ENCODE measurements at regions not wholly inside any gene's neighbourhood (a gene's known extent, or its start where the extent isn't known, plus 50 kb on each side); places are given as distances from the start of the nearest gene placed in this dataset.

DNA sequence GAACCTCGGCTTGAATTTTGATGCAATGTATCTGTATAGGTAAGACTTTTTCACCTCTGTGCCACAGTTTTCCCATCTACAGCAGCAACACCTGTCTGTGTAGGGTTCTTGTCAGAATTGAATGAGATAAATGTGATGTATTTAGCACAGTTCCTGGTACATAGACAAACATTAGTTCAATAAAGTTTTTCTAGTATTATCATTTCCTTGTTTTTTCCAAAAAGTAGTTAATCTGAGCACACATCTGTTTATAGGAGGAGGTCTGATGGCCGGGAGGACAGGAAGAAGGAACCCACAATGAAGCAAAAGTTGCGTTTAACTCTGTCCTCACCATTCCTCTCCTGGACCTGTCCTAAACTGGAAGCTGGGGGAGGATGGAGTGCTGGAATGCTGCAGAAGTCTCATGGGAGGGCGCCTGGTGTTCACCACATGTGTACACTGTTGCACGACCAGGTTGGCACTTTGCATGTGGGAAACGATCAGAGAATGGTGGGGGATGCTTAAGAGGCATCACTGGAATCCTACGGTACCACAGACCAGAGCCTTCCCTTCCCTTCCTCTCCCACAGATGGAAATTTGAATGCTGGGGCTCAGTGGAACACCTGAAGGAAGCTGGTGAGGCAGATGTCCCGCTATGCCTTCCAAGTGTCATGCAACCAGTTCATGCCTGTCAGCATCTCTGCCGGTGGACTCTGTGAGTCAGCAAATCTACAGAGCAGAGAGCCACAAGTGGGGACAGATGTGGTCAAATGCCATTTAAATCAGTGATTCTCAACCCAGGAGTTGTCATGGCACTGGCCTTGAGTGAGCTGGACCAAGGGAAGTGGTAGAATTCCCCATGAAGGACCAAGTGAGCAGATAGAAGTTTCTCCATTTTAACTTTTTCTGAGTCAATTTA, 315.6 kb downstream of the DLEU7 start:
- H3K4me1 ChIP-seq (ENCODE audit: insufficient read depth) = peaks cover 2% of the 10 kb centered on the region
- DNase-seq = no peak
- no peak overlapping the region for H3K27ac ChIP-seq
- WGBS, 3 donors = 74 to 82% (median 78%) methylated on average over 9 of the region's 9 CpGs
- H3K9me3 ChIP-seq = no peaks in the 10 kb centered on the region
- no peak for TF ChIP-seq EP300 (IDR thresholded peaks at IDR 0.05)
- TF ChIP-seq, protein P1, sequence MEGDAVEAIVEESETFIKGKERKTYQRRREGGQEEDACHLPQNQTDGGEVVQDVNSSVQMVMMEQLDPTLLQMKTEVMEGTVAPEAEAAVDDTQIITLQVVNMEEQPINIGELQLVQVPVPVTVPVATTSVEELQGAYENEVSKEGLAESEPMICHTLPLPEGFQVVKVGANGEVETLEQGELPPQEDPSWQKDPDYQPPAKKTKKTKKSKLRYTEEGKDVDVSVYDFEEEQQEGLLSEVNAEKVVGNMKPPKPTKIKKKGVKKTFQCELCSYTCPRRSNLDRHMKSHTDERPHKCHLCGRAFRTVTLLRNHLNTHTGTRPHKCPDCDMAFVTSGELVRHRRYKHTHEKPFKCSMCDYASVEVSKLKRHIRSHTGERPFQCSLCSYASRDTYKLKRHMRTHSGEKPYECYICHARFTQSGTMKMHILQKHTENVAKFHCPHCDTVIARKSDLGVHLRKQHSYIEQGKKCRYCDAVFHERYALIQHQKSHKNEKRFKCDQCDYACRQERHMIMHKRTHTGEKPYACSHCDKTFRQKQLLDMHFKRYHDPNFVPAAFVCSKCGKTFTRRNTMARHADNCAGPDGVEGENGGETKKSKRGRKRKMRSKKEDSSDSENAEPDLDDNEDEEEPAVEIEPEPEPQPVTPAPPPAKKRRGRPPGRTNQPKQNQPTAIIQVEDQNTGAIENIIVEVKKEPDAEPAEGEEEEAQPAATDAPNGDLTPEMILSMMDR (IDR thresholded peaks at IDR 0.05) = no peak
- TF ChIP-seq POLR2A (IDR thresholded peaks at IDR 0.05) = no peak
- no peaks in the 10 kb centered on the region for H3K36me3 ChIP-seq
- no peaks in the 10 kb centered on the region for H3K27me3 ChIP-seq
- H3K4me3 ChIP-seq = no peak overlapping the region
- intact Hi-C loops (cut with DNase I) = loop anchor here in 1 of 4 donors (5.0 kb wide), 1 partner anchor 446 kb away; no protein-coding TSS in a partner anchor

DNA sequence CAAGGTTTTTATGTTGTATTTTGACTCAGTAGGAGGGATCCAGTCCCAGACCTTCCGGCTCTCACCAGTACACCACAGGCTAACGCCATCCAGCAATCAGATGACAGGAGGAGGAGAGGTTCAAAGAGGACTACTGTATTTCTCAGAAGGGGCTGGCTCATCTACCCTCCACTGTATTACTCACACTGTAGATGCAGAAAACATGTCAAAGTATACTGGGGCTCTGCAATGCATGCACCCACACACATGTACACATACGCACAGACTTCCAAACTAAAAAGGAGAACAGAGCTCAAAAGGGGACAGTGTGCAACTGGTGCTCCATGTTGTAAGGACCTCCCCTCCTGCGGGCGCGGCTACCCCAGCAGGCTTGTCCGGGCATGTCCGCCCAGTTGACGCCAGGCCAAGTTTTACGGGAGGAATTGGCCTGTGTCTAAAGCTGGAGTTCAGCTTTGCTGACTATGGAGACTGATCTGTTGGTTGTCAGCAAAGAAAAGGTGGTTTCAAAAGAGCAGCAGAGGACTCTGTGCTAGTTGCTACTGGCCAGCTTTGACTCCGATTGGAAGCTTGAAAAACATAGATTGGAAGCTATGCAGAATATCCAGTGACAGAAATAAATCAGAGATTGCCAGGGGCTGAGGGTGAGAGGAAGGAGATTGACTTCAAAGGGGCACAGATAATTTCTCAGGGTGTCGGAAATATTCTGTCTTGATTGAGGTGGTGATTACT, 314.2 kb downstream of the DLEU7 start:
- DNase-seq = peak; percentile 65 to 84 (median 80)
- TF ChIP-seq, protein P1 (IDR thresholded peaks at IDR 0.05) = no peak
- TF ChIP-seq POLR2A (IDR thresholded peaks at IDR 0.05) = no peak
- H3K27ac ChIP-seq = peak overlapping the region in 1 of 2 donors; percentile 59
- H3K27me3 ChIP-seq = no peaks in the 10 kb centered on the region
- H3K9me3 ChIP-seq = no peaks in the 10 kb centered on the region
- peak overlapping the region; percentile 16 for H3K4me3 ChIP-seq
- H3K4me1 ChIP-seq (ENCODE audit: insufficient read depth) = peaks cover 2% of the 10 kb centered on the region
- H3K36me3 ChIP-seq = no peaks in the 10 kb centered on the region
- intact Hi-C loops (cut with DNase I) = loop anchor here in 1 of 4 donors (5.0 kb wide), 1 partner anchor 447 kb away; no protein-coding TSS in a partner anchor
- 12 to 17% (median 14%) methylated on average over 12 of the region's 12 CpGs for WGBS, 3 donors

DNA sequence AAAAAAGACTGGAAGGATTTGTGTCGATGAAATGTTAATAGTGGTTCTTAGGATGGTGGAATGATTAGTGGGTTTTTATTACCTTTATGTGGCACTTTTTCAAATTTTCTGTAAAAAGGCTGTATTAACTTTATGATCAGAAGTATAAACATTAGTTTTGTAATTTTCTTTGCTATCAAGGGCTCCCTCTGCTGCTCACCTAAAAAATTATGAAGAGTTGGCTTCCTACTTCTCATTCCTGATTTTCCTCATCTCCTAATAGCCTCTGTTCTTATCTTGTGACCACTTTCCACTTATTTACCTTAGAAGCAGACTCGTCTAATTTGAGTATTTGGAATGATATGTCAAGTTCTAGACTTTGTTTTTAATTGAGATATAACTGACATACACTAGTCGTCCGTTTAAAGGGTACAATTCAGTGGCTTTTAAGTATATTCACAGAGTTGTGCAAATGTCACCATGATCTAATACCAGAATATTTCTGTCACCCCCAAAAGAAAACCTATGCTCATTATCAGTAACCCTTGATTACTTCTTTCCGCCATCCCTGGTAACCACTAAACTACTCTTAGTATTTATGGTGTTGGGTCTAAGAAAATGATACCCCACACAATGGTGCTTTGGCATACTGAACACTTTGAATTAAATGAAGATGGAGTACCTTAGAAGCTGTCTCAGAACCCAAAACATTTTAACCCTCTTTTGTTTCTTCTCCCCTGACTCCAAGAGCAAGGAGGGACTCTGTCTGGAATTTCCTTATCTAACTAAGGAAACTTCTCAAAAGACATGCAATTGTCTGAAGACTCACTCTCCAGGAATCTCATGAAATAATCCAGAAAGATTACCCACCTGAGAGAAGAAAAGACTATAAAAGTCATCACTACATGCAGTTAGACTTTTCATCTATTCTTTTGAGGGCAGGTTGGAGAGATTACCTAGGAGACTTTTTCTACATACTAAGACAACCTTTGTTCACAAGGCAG, 311.3 kb downstream of the DLEU7 start:
- TF ChIP-seq POLR2A (IDR thresholded peaks at IDR 0.05) = no peak
- TF ChIP-seq, protein P1 (IDR thresholded peaks at IDR 0.05) = peak in 1 of 3 donors; percentile 25
- no peak for TF ChIP-seq EP300 (IDR thresholded peaks at IDR 0.05)
- Histone ChIP-seq H3K27me3 (no peaks in the 10 kb centered on the region), H3K4me1 (ENCODE audit: insufficient read depth) (peaks cover 2% of the 10 kb centered on the region), H3K27ac (no peak overlapping the region), H3K36me3 (no peaks in the 10 kb centered on the region), H3K4me3 (no peak overlapping the region), H3K9me3 (no peaks in the 10 kb centered on the region)
- intact Hi-C loops (cut with DNase I) = loop anchor here in 1 of 4 donors (10.0 kb wide), 1 partner anchor 557 kb away; no protein-coding TSS in a partner anchor
- no peak for DNase-seq
- WGBS, 3 donors = 58 to 67% (median 63%) methylated on average over 5 of the region's 5 CpGs

DNA sequence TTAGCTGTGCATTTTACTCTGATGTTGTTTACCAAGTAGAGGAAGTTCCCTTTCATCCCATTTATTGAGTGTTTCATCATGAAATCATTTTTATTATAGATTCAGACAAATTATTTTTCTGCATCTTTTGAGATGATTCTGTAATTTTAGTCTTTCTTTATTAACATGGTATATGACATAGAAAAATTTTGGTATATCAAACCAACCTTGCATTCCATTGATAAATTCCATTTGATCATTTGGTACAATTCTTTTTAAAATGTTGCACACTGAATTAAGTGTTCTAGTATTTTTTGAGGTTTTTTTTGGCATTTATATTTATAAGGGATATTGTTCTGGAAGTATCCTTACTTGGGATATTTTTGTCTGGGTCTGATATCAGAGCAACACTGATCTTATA, 308.4 kb downstream of the DLEU7 start:
- Histone ChIP-seq H3K36me3 (no peaks in the 10 kb centered on the region), H3K4me3 (no peak overlapping the region), H3K4me1 (ENCODE audit: insufficient read depth) (no peaks in the 10 kb centered on the region), H3K27ac (no peak overlapping the region), H3K27me3 (no peaks in the 10 kb centered on the region), H3K9me3 (no peaks in the 10 kb centered on the region)
- TF ChIP-seq POLR2A (IDR thresholded peaks at IDR 0.05) = no peak
- no peak for TF ChIP-seq EP300 (IDR thresholded peaks at IDR 0.05)
- TF ChIP-seq, protein P1 (IDR thresholded peaks at IDR 0.05) = no peak
- intact Hi-C loops (cut with DNase I) = loop anchor here in 1 of 4 donors (10.0 kb wide), 1 partner anchor 560 kb away; no protein-coding TSS in a partner anchor
- DNase-seq = no peak

All from ovary (tissue), 7 donors.